Panc1 (cell line): ENCODE measurements at regions not wholly inside any gene's neighbourhood (a gene's known extent, or its start where the extent isn't known, plus 50 kb on each side); places are given as distances from the start of the nearest gene placed in this dataset.

Experiments
- CTCF ChIP-seq: fragments of 450-650 bp; IDR thresholded peaks from 2 replicates; pipeline ENCODE4 v1.5.1; 2017; ENCODE audit warnings: mild to moderate bottlenecking
- POLR2AphosphoS5 ChIP-seq: IDR thresholded peaks from 2 replicates; pipeline ENCODE4 v1.6.1; 2012; ENCODE audit warnings: mild to moderate bottlenecking, low read depth, low read length, moderate library complexity
- TCF7L2 ChIP-seq: IDR thresholded peaks from 2 replicates; pipeline ENCODE4 v1.6.1; 2011; ENCODE audit warnings: mild to moderate bottlenecking, low read depth, low read length, inconsistent platforms

- TF ChIP-seq CTCF, result no peak
- TF ChIP-seq TCF7L2, result no peak
- no peak for TF ChIP-seq POLR2AphosphoS5
Measured at GRCh38 chr13:80010846-80011245, 330.1 kb downstream of the SPRY2 start.
